K562 (cell line): ENCODE measurements at regions not wholly inside any gene's neighbourhood (a gene's known extent, or its start where the extent isn't known, plus 50 kb on each side); places are given as distances from the start of the nearest gene placed in this dataset.

ENCODE experiments used
- ATAC-seq: fragments of 200-7000 bp; cut with Tn5 transposase; 3 replicates; pipeline ENCODE4 v1.9.1; 2020; ENCODE audit warnings: moderate library complexity
- BruUV-seq: library from RNA; stranded (reverse); fragments of 400-500 nt; replicated peaks from 2 replicates; lab custom pipeline; 2021; lab: Mats Ljungman, UMichigan
- CTCF ChIA-PET: fragments of 300-600 bp; formaldehyde crosslinking; extraction: SDS; loops from one replicate; lab custom pipeline; 2021; ENCODE audit warnings: low intra/inter-chr PET ratio; lab: Yijun Ruan, JAX
- POLR2A ChIA-PET: fragments of 300-600, 350-650 bp; sonication (Branson Sonifier 250); formaldehyde crosslinking; extraction: SDS; loops from one replicate; lab custom pipeline; 2021; ENCODE audit warnings: antibody characterized with exemption, inconsistent platforms; lab: Yijun Ruan, JAX
- DNase-seq, 4 experiments: peaks; one replicate each; pipeline versions ENCODE4 v3.0.0 to v3.0.0-alpha.2; 2011 to 2018; ENCODE audit warnings: low spot score in 3 of 4, mixed read lengths in 3 of 4; ENCODE audit errors: extremely low read depth in 1 of 4
- FAIRE-seq: peaks from 2 replicates; lab custom pipeline; 2011; peaks lifted over from hg19 to GRCh38; lab: Jason Lieb, UNC
- H2AFZ ChIP-seq: 2 replicates; pipeline ENCODE4 v1.6.0; 2011; ENCODE audit warnings: low read depth, low read length, control low read depth, inconsistent platforms
- H3K27ac ChIP-seq: fragments of 200-600 bp; 3 replicates; pipeline ENCODE4 v1.8.0; 2011; ENCODE audit warnings: low read depth, mild to moderate bottlenecking, control low read depth, inconsistent platforms, low read length, moderate library complexity, mixed read lengths; ENCODE audit errors: extremely low read depth
- H3K27me3 ChIP-seq, 2 experiments: fragments of 300-600 bp in 1 of 2; 2 replicates in 1 of 2; 3 replicates in 1 of 2; pipeline versions ENCODE4 v1.6.0 to v1.8.0; 2011; ENCODE audit warnings: inconsistent platforms in 2 of 2, low read length in 2 of 2, mild to moderate bottlenecking in 1 of 2, mixed read lengths in 1 of 2, moderate library complexity in 1 of 2; ENCODE audit not compliant: control insufficient read depth in 2 of 2, insufficient read depth in 2 of 2
- H3K36me3 ChIP-seq: fragments of 300-600 bp; 3 replicates; pipeline ENCODE4 v1.8.0; 2011; ENCODE audit warnings: mild to moderate bottlenecking, low read length, inconsistent platforms; ENCODE audit not compliant: control insufficient read depth, insufficient read depth
- H3K4me1 ChIP-seq, 2 experiments: fragments of 200-600 bp in 1 of 2; replicated peaks in 1 of 2; 2 replicates in 1 of 2; 3 replicates in 1 of 2; pipeline versions ENCODE4 v1.5.1 to v1.8.0; 2011; ENCODE audit warnings: inconsistent platforms in 2 of 2, low read length in 2 of 2, mild to moderate bottlenecking in 1 of 2, mixed read lengths in 1 of 2, moderate library complexity in 1 of 2; ENCODE audit not compliant: control insufficient read depth in 2 of 2, insufficient read depth in 2 of 2
- H3K4me2 ChIP-seq: 2 replicates; pipeline ENCODE4 v1.6.1; 2011; ENCODE audit warnings: low read length, control low read depth, inconsistent platforms, mixed read lengths; ENCODE audit not compliant: insufficient read depth
- H3K4me3 ChIP-seq: fragments of 200-600 bp; sonication (generic), shearing (Covaris generic); 2 replicates; pipeline ENCODE4 v1.5.1; 2016; ENCODE audit warnings: control low read depth, inconsistent platforms
- H3K79me2 ChIP-seq: fragments of 200-600 bp; 3 replicates; pipeline ENCODE4 v1.8.0; 2011; ENCODE audit warnings: low read length, inconsistent platforms; ENCODE audit not compliant: control insufficient read depth, insufficient read depth
- H3K9ac ChIP-seq, 2 experiments: 2 replicates each; pipeline versions ENCODE4 v1.6.0 to v1.6.1; 2011; ENCODE audit warnings: low read depth in 2 of 2, low read length in 2 of 2, control low read depth in 1 of 2, inconsistent platforms in 1 of 2, mild to moderate bottlenecking in 1 of 2, mixed read lengths in 1 of 2; ENCODE audit not compliant: insufficient read depth in 1 of 2
- H3K9me1 ChIP-seq: one replicate; pipeline ENCODE4 v1.6.0; 2011; ENCODE audit warnings: inconsistent platforms, mild to moderate bottlenecking, low read length, moderate library complexity; ENCODE audit not compliant: control insufficient read depth, insufficient read depth
- H3K9me3 ChIP-seq: replicated peaks from 2 replicates; pipeline ENCODE4 v1.5.1; 2011; ENCODE audit warnings: low read depth, low read length, inconsistent platforms; ENCODE audit not compliant: control insufficient read depth, insufficient read depth
- H4K20me1 ChIP-seq: replicated peaks from 2 replicates; pipeline ENCODE4 v1.6.1; 2011; ENCODE audit warnings: low read length, inconsistent platforms, mixed read lengths; ENCODE audit not compliant: control insufficient read depth, insufficient read depth
- CREB1 ChIP-seq, 2 experiments: sonication (generic) in 1 of 2; formaldehyde crosslinking in 1 of 2; IDR thresholded peaks; 2 replicates each; pipeline versions ENCODE4 v1.6.1 to v1.8.0; 2012 to 2022; ENCODE audit warnings: inconsistent platforms in 1 of 2, mild to moderate bottlenecking in 1 of 2, missing genetic modification reagents in 1 of 2, moderate library complexity in 1 of 2
- EHMT2 ChIP-seq: fragments of 450-650 bp; IDR thresholded peaks from 2 replicates; pipeline ENCODE4 v1.6.1; 2018; ENCODE audit warnings: antibody characterized with exemption
- MAX ChIP-seq: sonication (generic); formaldehyde crosslinking; IDR thresholded peaks from 2 replicates; pipeline ENCODE4 v1.9.0; 2022; ENCODE audit warnings: mild to moderate bottlenecking, missing genetic modification reagents
- PHTF2 ChIP-seq: fragments of 250-450 bp; sonication (Bioruptor Pico); IDR thresholded peaks from 2 replicates; pipeline ENCODE4 v1.5.0; 2021; ENCODE audit warnings: mild to moderate bottlenecking
- PML ChIP-seq: IDR thresholded peaks from 2 replicates; pipeline ENCODE4 v1.6.1; 2012; ENCODE audit warnings: low read length, inconsistent platforms
- PTTG1 ChIP-seq: fragments of 450-650 bp; IDR thresholded peaks from 2 replicates; pipeline ENCODE4 v1.6.1; 2016; ENCODE audit warnings: low read depth, mild to moderate bottlenecking, missing genetic modification characterization, missing compliant biosample characterization
- RB1 ChIP-seq: fragments of 450-650 bp; IDR thresholded peaks from 2 replicates; pipeline ENCODE4 v1.6.1; 2017; ENCODE audit warnings: low read depth, mild to moderate bottlenecking
- RFX1 ChIP-seq: fragments of 450-650 bp; IDR thresholded peaks from 2 replicates; pipeline ENCODE4 v1.6.1; 2016; ENCODE audit warnings: mild to moderate bottlenecking, moderate library complexity
- SMARCA4 ChIP-seq: fragments of 450-650 bp; IDR thresholded peaks from 2 replicates; pipeline ENCODE4 v1.6.1; 2016
- SNIP1 ChIP-seq: fragments of 450-650 bp; IDR thresholded peaks from 2 replicates; pipeline ENCODE4 v1.7.1; 2017; ENCODE audit warnings: low read depth, mild to moderate bottlenecking
- TCF7 ChIP-seq: sonication (generic); IDR thresholded peaks from 2 replicates; pipeline ENCODE4 v1.6.1; 2016; ENCODE audit warnings: antibody characterized with exemption, borderline replicate concordance
- TCF7L2 ChIP-seq: fragments of 150-350 bp; IDR thresholded peaks from 2 replicates; pipeline ENCODE4 v1.6.1; 2016; ENCODE audit warnings: low read depth, mild to moderate bottlenecking, low read length, moderate library complexity
- ZNF124 ChIP-seq: sonication (generic); formaldehyde crosslinking; IDR thresholded peaks from 2 replicates; pipeline ENCODE4 v1.8.1; 2022; ENCODE audit warnings: missing genetic modification reagents
- ZNF668 ChIP-seq: fragments of 250-450 bp; sonication (Bioruptor Pico); IDR thresholded peaks from 2 replicates; pipeline ENCODE4 v1.8.0; 2022; ENCODE audit warnings: mild to moderate bottlenecking, inconsistent platforms
- WGBS: fragments of 100-300 bp; shearing (Covaris generic); methylation state at CpG from one replicate; pipeline ENCODE4 v1.1.6; 2016; ENCODE audit warnings: low coverage, mixed read lengths; ENCODE audit not compliant: insufficient coverage; ENCODE audit errors: missing lambda C conversion rate; 5-methylcytosine and 5-hydroxymethylcytosine counted together
- in situ Hi-C: fragments of 300-500 bp; cut with MboI; formaldehyde crosslinking; loops from 4 replicates; pipeline ENCODE4 v1.15.0; 2018; ENCODE audit warnings: inconsistent platforms, mixed read lengths
- intact Hi-C: fragments of 100-400 bp; cut with micrococcal nuclease; formaldehyde crosslinking; loops from 2 replicates; pipeline ENCODE4 v1.14.2; 2022
- TF ChIP-seq, protein P1 (sequence below), 3 experiments: IDR thresholded peaks in 2 of 3; conservative IDR thresholded peaks in 1 of 3; 2 replicates each; pipeline ENCODE4 v1.5.1; 2011 to 2012; ENCODE audit warnings: low read length in 3 of 3, mild to moderate bottlenecking in 3 of 3, control low read depth in 2 of 3, improper control_type of control experiment in 1 of 3, inconsistent platforms in 1 of 3, low read depth in 1 of 3, mixed read lengths in 1 of 3, moderate library complexity in 1 of 3; ENCODE audit not compliant: insufficient read depth in 2 of 3
- TF ChIP-seq, protein P2 (sequence below): fragments of 250-450 bp; sonication (Bioruptor Pico); IDR thresholded peaks from 2 replicates; pipeline ENCODE4 v1.6.1; 2021; ENCODE audit warnings: mild to moderate bottlenecking
- TF ChIP-seq, protein P3 (sequence below): fragments of 250-450 bp; sonication (Bioruptor Pico); IDR thresholded peaks from 2 replicates; pipeline ENCODE4 v1.8.0; 2022; ENCODE audit warnings: moderate library complexity, mild to moderate bottlenecking, inconsistent platforms
- TF ChIP-seq, protein P4 (sequence below): sonication (generic); formaldehyde crosslinking; IDR thresholded peaks from 2 replicates; pipeline ENCODE4 v1.8.1; 2023; ENCODE audit warnings: mild to moderate bottlenecking, missing genetic modification reagents

DNA sequence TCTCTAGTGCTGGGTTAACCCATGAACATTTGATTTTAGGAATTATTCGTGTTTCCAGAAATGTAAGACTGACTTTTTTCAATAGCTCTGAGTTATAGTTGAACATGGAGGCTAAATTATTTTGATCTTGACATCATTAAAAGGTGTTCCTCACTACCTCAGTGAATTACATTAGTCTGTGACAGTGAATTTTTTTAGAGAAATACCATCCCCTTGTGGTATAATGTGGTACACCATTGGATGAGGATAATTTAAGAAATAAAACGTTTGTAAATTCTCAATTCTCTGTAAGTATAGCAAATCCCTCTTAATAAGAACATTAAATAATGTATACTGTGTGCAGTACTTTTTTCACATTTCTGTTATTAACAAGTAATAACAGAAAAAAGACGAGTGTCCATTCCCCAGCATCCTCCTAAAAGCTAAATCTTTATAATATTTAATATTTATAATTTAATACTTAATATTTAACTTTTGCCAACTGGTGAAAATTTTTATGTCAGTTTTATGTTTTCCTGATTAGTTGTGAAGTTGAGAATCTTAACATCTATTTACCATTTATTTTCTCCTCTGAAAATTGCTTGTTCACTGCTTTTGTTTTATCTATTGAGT, 70.3 kb upstream of the CWC22 start (continued):
- TF ChIP-seq, protein P1, sequence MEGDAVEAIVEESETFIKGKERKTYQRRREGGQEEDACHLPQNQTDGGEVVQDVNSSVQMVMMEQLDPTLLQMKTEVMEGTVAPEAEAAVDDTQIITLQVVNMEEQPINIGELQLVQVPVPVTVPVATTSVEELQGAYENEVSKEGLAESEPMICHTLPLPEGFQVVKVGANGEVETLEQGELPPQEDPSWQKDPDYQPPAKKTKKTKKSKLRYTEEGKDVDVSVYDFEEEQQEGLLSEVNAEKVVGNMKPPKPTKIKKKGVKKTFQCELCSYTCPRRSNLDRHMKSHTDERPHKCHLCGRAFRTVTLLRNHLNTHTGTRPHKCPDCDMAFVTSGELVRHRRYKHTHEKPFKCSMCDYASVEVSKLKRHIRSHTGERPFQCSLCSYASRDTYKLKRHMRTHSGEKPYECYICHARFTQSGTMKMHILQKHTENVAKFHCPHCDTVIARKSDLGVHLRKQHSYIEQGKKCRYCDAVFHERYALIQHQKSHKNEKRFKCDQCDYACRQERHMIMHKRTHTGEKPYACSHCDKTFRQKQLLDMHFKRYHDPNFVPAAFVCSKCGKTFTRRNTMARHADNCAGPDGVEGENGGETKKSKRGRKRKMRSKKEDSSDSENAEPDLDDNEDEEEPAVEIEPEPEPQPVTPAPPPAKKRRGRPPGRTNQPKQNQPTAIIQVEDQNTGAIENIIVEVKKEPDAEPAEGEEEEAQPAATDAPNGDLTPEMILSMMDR (IDR thresholded peaks at IDR 0.05 in 2 of 3, conservative IDR thresholded peaks at IDR 0.05 in 1 of 3; ENCODE audit: insufficient read depth in 2 of 3, low read depth in 1 of 3, low read length in 3 of 3), result peak in 2 of 3 experiments; percentile 41 to 74; a peak in 5 of 6 replicates
- TF ChIP-seq TCF7, result no peak
- no peak for TF ChIP-seq RB1
- TF ChIP-seq, protein P2, sequence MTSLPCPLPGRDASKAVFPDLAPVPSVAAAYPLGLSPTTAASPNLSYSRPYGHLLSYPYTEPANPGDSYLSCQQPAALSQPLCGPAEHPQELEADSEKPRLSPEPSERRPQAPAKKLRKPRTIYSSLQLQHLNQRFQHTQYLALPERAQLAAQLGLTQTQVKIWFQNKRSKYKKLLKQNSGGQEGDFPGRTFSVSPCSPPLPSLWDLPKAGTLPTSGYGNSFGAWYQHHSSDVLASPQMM (CRISPR knock-in tag), result no peak

- POLR2A ChIA-PET, result no interaction called here
- TF ChIP-seq EHMT2 (no peak), CREB1 (IDR thresholded peaks at IDR 0.05) (no peak), CREB1 (CRISPR knock-in tag; IDR thresholded peaks at IDR 0.05) (no peak), ZNF668 (no peak), PTTG1 (tag) (no peak), ZNF124 (CRISPR knock-in tag) (no peak), PHTF2 (CRISPR knock-in tag) (no peak), MAX (CRISPR knock-in tag) (no peak), TCF7L2 (no peak), SMARCA4 (no peak), SNIP1 (no peak), PML (no peak), RFX1 (no peak)
- TF ChIP-seq, protein P3, sequence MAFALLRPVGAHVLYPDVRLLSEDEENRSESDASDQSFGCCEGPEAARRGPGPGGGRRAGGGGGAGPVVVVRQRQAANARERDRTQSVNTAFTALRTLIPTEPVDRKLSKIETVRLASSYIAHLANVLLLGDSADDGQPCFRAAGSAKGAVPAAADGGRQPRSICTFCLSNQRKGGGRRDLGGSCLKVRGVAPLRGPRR (CRISPR knock-in tag), result no peak
- TF ChIP-seq, protein P4, sequence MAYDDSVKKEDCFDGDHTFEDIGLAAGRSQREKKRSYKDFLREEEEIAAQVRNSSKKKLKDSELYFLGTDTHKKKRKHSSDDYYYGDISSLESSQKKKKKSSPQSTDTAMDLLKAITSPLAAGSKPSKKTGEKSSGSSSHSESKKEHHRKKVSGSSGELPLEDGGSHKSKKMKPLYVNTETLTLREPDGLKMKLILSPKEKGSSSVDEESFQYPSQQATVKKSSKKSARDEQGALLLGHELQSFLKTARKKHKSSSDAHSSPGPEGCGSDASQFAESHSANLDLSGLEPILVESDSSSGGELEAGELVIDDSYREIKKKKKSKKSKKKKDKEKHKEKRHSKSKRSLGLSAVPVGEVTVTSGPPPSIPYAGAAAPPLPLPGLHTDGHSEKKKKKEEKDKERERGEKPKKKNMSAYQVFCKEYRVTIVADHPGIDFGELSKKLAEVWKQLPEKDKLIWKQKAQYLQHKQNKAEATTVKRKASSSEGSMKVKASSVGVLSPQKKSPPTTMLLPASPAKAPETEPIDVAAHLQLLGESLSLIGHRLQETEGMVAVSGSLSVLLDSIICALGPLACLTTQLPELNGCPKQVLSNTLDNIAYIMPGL (CRISPR knock-in tag), result no peak
Measured at GRCh38 chr2:180075870-180076269, 68.8 kb upstream of the CWC22 start.

More at GRCh38 chr2:180075870-180076269, 68.8 kb upstream of the CWC22 start:
- no TSS peak for BruUV-seq
- FAIRE-seq (no peak), ATAC-seq (peak; percentile 28; the same call in 1 of the 3 replicates), DNase-seq (no peak)
- Histone ChIP-seq H3K9me1 (no peaks in the 10 kb centered on the region), H3K4me2 (no peak overlapping the region), H3K27me3 (no peaks in the 10 kb centered on the region), H3K4me3 (no peak overlapping the region), H3K36me3 (no peaks in the 10 kb centered on the region), H3K79me2 (no peaks in the 10 kb centered on the region), H2AFZ (no peak overlapping the region), H3K9ac (no peak overlapping the region), H3K9me3 (no peaks in the 10 kb centered on the region), H3K27ac (no peak overlapping the region), H3K4me1 (no peaks in the 10 kb centered on the region), H4K20me1 (no peaks in the 10 kb centered on the region)
- WGBS, result 3% methylated on average over 4 of the region's 4 CpGs
- in situ Hi-C loops (no loop called here), intact Hi-C loops (loop anchor here (5.0 to 10.0 kb wide), 4 partner anchors 84 to 861 kb away; no protein-coding TSS in a partner anchor)
- CTCF ChIA-PET, result interaction anchor here (0.6 to 2.4 kb wide), 3 partner anchors 84 to 234 kb away, joined by 3 to 12 read pairs (median 8); no protein-coding TSS in a partner anchor
